ENCODE measurements at regions not wholly inside any gene's neighbourhood (a gene's known extent, or its start where the extent isn't known, plus 50 kb on each side); places are given as distances from the start of the nearest gene placed in this dataset.

- DNase-seq, result no peak
- intact Hi-C loops (cut with DNase I), result no loop called here
These were observed 240.3 kb upstream of the RAB4A start for GRCh38 chr1:229030630-229031029.

DNA sequence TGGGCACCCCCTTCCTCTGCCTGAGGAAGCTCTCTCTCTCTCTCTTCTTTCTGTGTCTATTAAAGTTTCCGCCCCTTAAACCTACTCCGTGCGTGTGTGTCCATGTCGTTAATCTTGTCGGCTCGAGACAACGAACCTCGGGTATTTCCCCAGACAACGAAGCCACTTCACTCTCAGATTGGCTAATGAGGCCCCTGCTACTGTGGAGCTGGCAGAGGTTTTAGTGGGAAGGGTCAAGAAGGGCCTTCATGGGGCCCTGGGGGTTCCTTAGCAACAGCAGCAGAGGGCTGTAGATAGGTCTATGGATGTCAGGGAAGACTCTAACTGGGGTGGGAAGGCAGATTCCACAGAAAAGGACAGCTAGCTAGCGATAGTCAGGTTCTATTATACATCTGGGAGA is 239.8 kb upstream of the RAB4A start:
- H3K4me3 ChIP-seq, result no peak overlapping the region
- peaks cover 12% of the 10 kb centered on the region for H3K4me1 ChIP-seq
- ATAC-seq (no peak), DNase-seq (no peak)
- no peaks in the 10 kb centered on the region for H3K27me3 ChIP-seq
- no peaks in the 10 kb centered on the region for H3K36me3 ChIP-seq
- TF ChIP-seq, protein P1, sequence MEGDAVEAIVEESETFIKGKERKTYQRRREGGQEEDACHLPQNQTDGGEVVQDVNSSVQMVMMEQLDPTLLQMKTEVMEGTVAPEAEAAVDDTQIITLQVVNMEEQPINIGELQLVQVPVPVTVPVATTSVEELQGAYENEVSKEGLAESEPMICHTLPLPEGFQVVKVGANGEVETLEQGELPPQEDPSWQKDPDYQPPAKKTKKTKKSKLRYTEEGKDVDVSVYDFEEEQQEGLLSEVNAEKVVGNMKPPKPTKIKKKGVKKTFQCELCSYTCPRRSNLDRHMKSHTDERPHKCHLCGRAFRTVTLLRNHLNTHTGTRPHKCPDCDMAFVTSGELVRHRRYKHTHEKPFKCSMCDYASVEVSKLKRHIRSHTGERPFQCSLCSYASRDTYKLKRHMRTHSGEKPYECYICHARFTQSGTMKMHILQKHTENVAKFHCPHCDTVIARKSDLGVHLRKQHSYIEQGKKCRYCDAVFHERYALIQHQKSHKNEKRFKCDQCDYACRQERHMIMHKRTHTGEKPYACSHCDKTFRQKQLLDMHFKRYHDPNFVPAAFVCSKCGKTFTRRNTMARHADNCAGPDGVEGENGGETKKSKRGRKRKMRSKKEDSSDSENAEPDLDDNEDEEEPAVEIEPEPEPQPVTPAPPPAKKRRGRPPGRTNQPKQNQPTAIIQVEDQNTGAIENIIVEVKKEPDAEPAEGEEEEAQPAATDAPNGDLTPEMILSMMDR (IDR thresholded peaks at IDR 0.05), result no peak
- no peak overlapping the region for H3K27ac ChIP-seq
- H3K9me3 ChIP-seq, result no peaks in the 10 kb centered on the region
- intact Hi-C loops (cut with DNase I), result no loop called here

More at GRCh38 chr1:229030630-229031029, 240.3 kb upstream of the RAB4A start:
- H3K27ac ChIP-seq, result no peak overlapping the region
- H3K4me1 ChIP-seq, result peaks cover 12% of the 10 kb centered on the region
- TF ChIP-seq, protein P1 (IDR thresholded peaks at IDR 0.05), result no peak
- no peaks in the 10 kb centered on the region for H3K27me3 ChIP-seq
- H3K4me3 ChIP-seq, result no peak overlapping the region
- peak; percentile 20 for ATAC-seq
- no peaks in the 10 kb centered on the region for H3K9me3 ChIP-seq
- no peaks in the 10 kb centered on the region for H3K36me3 ChIP-seq

DNA sequence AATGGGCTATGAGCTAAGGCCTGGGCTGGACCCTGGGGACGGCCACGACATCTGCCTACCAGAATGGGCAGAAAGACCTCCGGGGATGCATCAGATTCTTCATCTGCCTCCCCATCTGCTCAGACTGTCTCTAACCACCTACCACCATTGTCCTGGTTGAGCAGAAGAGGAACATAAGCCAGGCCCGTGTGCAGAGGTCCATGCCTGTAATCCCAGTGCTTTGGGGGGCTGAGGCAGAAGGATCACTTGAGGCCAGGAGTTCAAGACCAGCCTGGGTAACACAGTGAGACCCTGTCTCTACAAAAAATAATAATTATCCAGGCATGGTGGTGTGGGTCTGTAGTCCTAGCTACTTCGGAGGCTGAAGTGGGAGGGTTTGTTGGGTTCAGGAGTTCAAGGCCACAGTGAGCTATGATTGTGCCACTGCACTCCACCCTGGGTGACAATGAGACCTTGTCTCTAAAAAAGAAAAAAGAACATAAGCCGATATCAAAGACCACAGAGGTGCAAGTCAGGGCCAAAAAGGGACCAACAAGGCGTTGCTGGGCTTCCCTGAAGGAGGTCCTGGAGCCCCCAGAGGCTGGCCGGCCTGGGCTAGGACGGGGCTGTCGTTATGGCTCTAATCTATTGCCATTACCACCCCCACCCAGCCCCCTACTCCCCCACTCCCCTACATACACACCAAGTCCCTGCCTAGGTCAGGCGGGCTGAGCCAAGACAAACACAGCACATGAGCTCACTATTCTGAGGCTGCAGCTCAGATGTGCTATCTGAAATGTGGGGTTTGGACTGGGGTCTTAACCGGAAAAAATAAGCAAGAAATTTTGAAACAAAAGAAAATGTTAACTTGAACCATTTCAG is 239.2 kb upstream of the RAB4A start:
- ATAC-seq (no peak), DNase-seq (no peak)
- Histone ChIP-seq H3K27me3 (no peaks in the 10 kb centered on the region), H3K9me3 (no peaks in the 10 kb centered on the region), H3K36me3 (no peaks in the 10 kb centered on the region), H3K4me1 (peaks cover 12% of the 10 kb centered on the region), H3K27ac (no peak overlapping the region), H3K4me3 (no peak overlapping the region)
- TF ChIP-seq, protein P1 (IDR thresholded peaks at IDR 0.05), result no peak
- intact Hi-C loops (cut with DNase I), result no loop called here

GRCh38 chr1:229032375-229032774 is 238.5 kb upstream of the RAB4A start:
- Histone ChIP-seq H3K4me1 (peaks cover 8% of the 10 kb centered on the region), H3K36me3 (no peaks in the 10 kb centered on the region), H3K27ac (no peak overlapping the region), H3K27me3 (no peaks in the 10 kb centered on the region), H3K9me3 (no peaks in the 10 kb centered on the region), H3K4me3 (no peak overlapping the region)
- intact Hi-C loops (cut with DNase I), result no loop called here
- TF ChIP-seq, protein P1 (IDR thresholded peaks at IDR 0.05), result no peak
- no peak for DNase-seq
- ATAC-seq, result no peak

GRCh38 chr1:229033480-229033879 is 237.4 kb upstream of the RAB4A start:
- no peak for DNase-seq
- no peak for ATAC-seq
- Histone ChIP-seq H3K36me3 (no peaks in the 10 kb centered on the region), H3K27me3 (no peaks in the 10 kb centered on the region), H3K4me1 (peaks cover 3% of the 10 kb centered on the region), H3K4me3 (no peak overlapping the region), H3K27ac (no peak overlapping the region), H3K9me3 (no peaks in the 10 kb centered on the region)
- TF ChIP-seq, protein P1 (IDR thresholded peaks at IDR 0.05), result no peak
- intact Hi-C loops (cut with DNase I), result no loop called here

Measured in upper lobe of right lung (tissue), 1 donor.